Coronary artery (tissue), 2 donors: ENCODE measurements at regions not wholly inside any gene's neighbourhood (a gene's known extent, or its start where the extent isn't known, plus 50 kb on each side); places are given as distances from the start of the nearest gene placed in this dataset.

Source experiments
- DNase-seq: peaks from one replicate; pipeline ENCODE4 v3.0.0-alpha.2; 2017; ENCODE audit warnings: low spot score
- H3K27ac ChIP-seq, 2 donors: fragments of 200-600 bp; sonication (generic); one replicate each; pipeline ENCODE4 v1.5.1; 2016 to 2019
- H3K4me3 ChIP-seq: fragments of 200-600 bp; sonication (generic); 2 replicates; pipeline ENCODE4 v1.5.1; 2016; ENCODE audit warnings: mild to moderate bottlenecking, moderate library complexity
- CTCF ChIP-seq: fragments of 200-600 bp; sonication (generic); IDR thresholded peaks from one replicate; pipeline ENCODE4 v1.5.1; 2019; ENCODE audit warnings: antibody characterized with exemption

GRCh38 chr9:113665064-113665463, 201.5 kb downstream of the RGS3 start:
- no peak for DNase-seq
- TF ChIP-seq CTCF = no peak
- H3K4me3 ChIP-seq = no peak overlapping the region
- no peak overlapping the region for H3K27ac ChIP-seq

- Histone ChIP-seq H3K27ac (no peak overlapping the region), H3K4me3 (no peak overlapping the region)
- no peak for TF ChIP-seq CTCF
- DNase-seq = no peak
Observed at GRCh38 chr9:113665756-113666155, 202.2 kb downstream of the RGS3 start.

- no peak for DNase-seq
- TF ChIP-seq CTCF = no peak
Observed at GRCh38 chr9:113668061-113668460, 204.5 kb downstream of the RGS3 start.

GRCh38 chr9:113669522-113670115, 206.1 kb downstream of the RGS3 start:
- H3K4me3 ChIP-seq = no peak overlapping the region
- DNase-seq = no peak
- no peak overlapping the region for H3K27ac ChIP-seq

More at GRCh38 chr9:113668061-113668460, 204.5 kb downstream of the RGS3 start:
- H3K27ac ChIP-seq = no peak overlapping the region
- no peak overlapping the region for H3K4me3 ChIP-seq

GRCh38 chr9:113673726-113674125, 202.4 kb upstream of the ZNF618 start:
- DNase-seq = no peak
- H3K4me3 ChIP-seq = no peak overlapping the region
- no peak overlapping the region for H3K27ac ChIP-seq
- TF ChIP-seq CTCF = no peak

More at GRCh38 chr9:113669522-113670115, 206.1 kb downstream of the RGS3 start:
- TF ChIP-seq CTCF = no peak

- no peak overlapping the region for H3K27ac ChIP-seq
- TF ChIP-seq CTCF = no peak
- no peak overlapping the region for H3K4me3 ChIP-seq
- no peak for DNase-seq
Observed at GRCh38 chr9:113674436-113674835, 201.7 kb upstream of the ZNF618 start.

GRCh38 chr9:113675475-113675941, 200.6 kb upstream of the ZNF618 start:
- TF ChIP-seq CTCF = no peak
- peak overlapping the region in 1 of 2 donors; percentile 75 for H3K27ac ChIP-seq
- H3K4me3 ChIP-seq = peak overlapping the region; percentile 25
- DNase-seq = peak; percentile 87
